Calu3 (cell line): ENCODE measurements at regions not wholly inside any gene's neighbourhood (a gene's known extent, or its start where the extent isn't known, plus 50 kb on each side); places are given as distances from the start of the nearest gene placed in this dataset.
A peak's percentile ranks its signal among the peaks of the same experiment; 100 is the strongest.

Experiments
- BruUV-seq: library from RNA; stranded (reverse); fragments of 400-500 nt; replicated peaks from 2 replicates; lab custom pipeline; 2021; lab: Mats Ljungman, UMichigan
- CTCF ChIA-PET: fragments of 300-600 bp; sonication (Branson Sonifier 250); formaldehyde crosslinking; loops from one replicate; lab custom pipeline; 2022; ENCODE audit warnings: antibody characterized with exemption; lab: Charles Lee
- DNase-seq: peaks from one replicate; pipeline ENCODE4 v3.0.0; 2022
- H3K27ac Mint-ChIP-seq: one replicate; pipeline ENCODE4 v1.8.0; 2022; ENCODE audit warnings: mixed read lengths; ENCODE audit not compliant: unreplicated experiment
- H3K27me3 Mint-ChIP-seq: one replicate; pipeline ENCODE4 v1.8.0; 2022; ENCODE audit warnings: mixed read lengths; ENCODE audit not compliant: unreplicated experiment
- H3K36me3 Mint-ChIP-seq: one replicate; pipeline ENCODE4 v1.8.0; 2022; ENCODE audit warnings: mild to moderate bottlenecking, moderate library complexity, mixed read lengths; ENCODE audit not compliant: insufficient read depth, unreplicated experiment
- H3K4me1 Mint-ChIP-seq: one replicate; pipeline ENCODE4 v1.8.0; 2022; ENCODE audit warnings: mild to moderate bottlenecking, low read depth, mixed read lengths; ENCODE audit not compliant: unreplicated experiment
- H3K4me3 Mint-ChIP-seq: one replicate; pipeline ENCODE4 v1.8.0; 2022; ENCODE audit warnings: mild to moderate bottlenecking, low read depth, moderate library complexity, mixed read lengths; ENCODE audit not compliant: unreplicated experiment
- H3K9me3 Mint-ChIP-seq: one replicate; pipeline ENCODE4 v1.8.0; 2022; ENCODE audit warnings: low read depth, mixed read lengths; ENCODE audit not compliant: unreplicated experiment
- CTCF ChIP-seq: fragments of 200-600 bp; IDR thresholded peaks from one replicate; pipeline ENCODE4 v1.8.0; 2022; ENCODE audit warnings: antibody characterized with exemption; ENCODE audit not compliant: unreplicated experiment
- intact Hi-C: fragments of 100-400 bp; cut with micrococcal nuclease; formaldehyde crosslinking; loops from one replicate; pipeline ENCODE4 v1.10.0; 2022; ENCODE audit not compliant: unreplicated experiment

GRCh38 chr10:121303287-121303890 lies 294.9 kb downstream of the FGFR2 start:
- Mint-ChIP-seq H3K9me3 (peaks cover 3% of the 10 kb centered on the region), H3K27ac (peak overlapping the region; percentile 42), H3K4me3 (peak overlapping the region; percentile 34), H3K36me3 (no peaks in the 10 kb centered on the region), H3K27me3 (no peaks in the 10 kb centered on the region), H3K4me1 (peaks cover 8% of the 10 kb centered on the region)
- CTCF ChIA-PET: interaction anchor here (0.6 kb wide), 1 partner anchor 262 kb away, joined by 4 read pairs; no protein-coding TSS in a partner anchor
- no peak for TF ChIP-seq CTCF
- DNase-seq: peak; percentile 19
- BruUV-seq: no TSS peak
- intact Hi-C loops: loop anchor here (2.0 kb wide), 1 partner anchor 21 kb away; no protein-coding TSS in a partner anchor

GRCh38 chr10:121305066-121305465 lies 293.2 kb downstream of the FGFR2 start:
- DNase-seq: no peak
- no TSS peak for BruUV-seq
- H3K27me3 Mint-ChIP-seq: no peaks in the 10 kb centered on the region
- H3K9me3 Mint-ChIP-seq: peaks cover 3% of the 10 kb centered on the region
- intact Hi-C loops: no loop called here
- peaks cover 11% of the 10 kb centered on the region for H3K4me1 Mint-ChIP-seq
- H3K27ac Mint-ChIP-seq: no peak overlapping the region
- H3K4me3 Mint-ChIP-seq: no peak overlapping the region
- H3K36me3 Mint-ChIP-seq: no peaks in the 10 kb centered on the region
- no peak for TF ChIP-seq CTCF
- CTCF ChIA-PET: no interaction called here

- Mint-ChIP-seq H3K27me3 (no peaks in the 10 kb centered on the region), H3K9me3 (peaks cover 3% of the 10 kb centered on the region), H3K27ac (no peak overlapping the region), H3K36me3 (no peaks in the 10 kb centered on the region), H3K4me1 (peaks cover 18% of the 10 kb centered on the region), H3K4me3 (no peak overlapping the region)
- intact Hi-C loops: no loop called here
- BruUV-seq: no TSS peak
- CTCF ChIA-PET: no interaction called here
- TF ChIP-seq CTCF: no peak
- no peak for DNase-seq
Measured at GRCh38 chr10:121306159-121306673, 292.0 kb downstream of the FGFR2 start.

GRCh38 chr10:121307411-121307980 lies 290.7 kb downstream of the FGFR2 start:
- Mint-ChIP-seq H3K27me3 (no peaks in the 10 kb centered on the region), H3K4me3 (no peak overlapping the region), H3K27ac (no peak overlapping the region), H3K9me3 (peaks cover 3% of the 10 kb centered on the region), H3K36me3 (no peaks in the 10 kb centered on the region), H3K4me1 (peaks cover 29% of the 10 kb centered on the region)
- intact Hi-C loops: no loop called here
- no peak for TF ChIP-seq CTCF
- CTCF ChIA-PET: no interaction called here
- BruUV-seq: no TSS peak
- no peak for DNase-seq
